Omental fat pad (tissue), 3 donors: ENCODE measurements at regions not wholly inside any gene's neighbourhood (a gene's known extent, or its start where the extent isn't known, plus 50 kb on each side); places are given as distances from the start of the nearest gene placed in this dataset.

ENCODE experiments used
- ATAC-seq: fragments of 150-250 bp; one replicate; pipeline ENCODE4 v1.9.1; 2016; ENCODE audit warnings: mild to moderate bottlenecking, moderate library complexity; ENCODE audit not compliant: low FRiP score
- DNase-seq: peaks from one replicate; pipeline ENCODE4 v3.0.0-alpha.2; 2019; ENCODE audit warnings: low spot score
- CTCF ChIP-seq, 3 donors: fragments of 450-650 bp; IDR thresholded peaks; one replicate each; pipeline ENCODE4 v1.5.1; 2016 to 2017; ENCODE audit warnings: antibody characterized with exemption in 3 of 3, mild to moderate bottlenecking in 3 of 3, moderate library complexity in 2 of 3

GRCh38 chr12:98238515-98239130 is 276.8 kb upstream of the TMPO start:
- ATAC-seq, result peak; percentile 78
- DNase-seq, result no peak
- TF ChIP-seq CTCF (IDR thresholded peaks at IDR 0.05), result no peak

- TF ChIP-seq CTCF (IDR thresholded peaks at IDR 0.05), result no peak
- DNase-seq (no peak), ATAC-seq (no peak)
These were observed 272.2 kb upstream of the TMPO start for GRCh38 chr12:98243190-98243589.

- TF ChIP-seq CTCF (IDR thresholded peaks at IDR 0.05), result no peak
- DNase-seq (no peak), ATAC-seq (no peak)
These were observed 271.3 kb upstream of the TMPO start for GRCh38 chr12:98244136-98244535.

GRCh38 chr12:98253207-98254037 is 262.0 kb upstream of the TMPO start:
- no peak for TF ChIP-seq CTCF (IDR thresholded peaks at IDR 0.05)
- DNase-seq, result no peak
- no peak for ATAC-seq

- DNase-seq (no peak), ATAC-seq (no peak)
- no peak for TF ChIP-seq CTCF (IDR thresholded peaks at IDR 0.05)
These were observed 258.6 kb upstream of the TMPO start for GRCh38 chr12:98256830-98257229.

GRCh38 chr12:98259693-98260092 is 255.7 kb upstream of the TMPO start:
- TF ChIP-seq CTCF (IDR thresholded peaks at IDR 0.05), result no peak

GRCh38 chr12:98260276-98260675 is 255.1 kb upstream of the TMPO start:
- DNase-seq (no peak), ATAC-seq (no peak)
- no peak for TF ChIP-seq CTCF (IDR thresholded peaks at IDR 0.05)

More at GRCh38 chr12:98259693-98260092, 255.7 kb upstream of the TMPO start:
- no peak for DNase-seq
- no peak for ATAC-seq
